Smooth muscle cell (in vitro differentiated cells): ENCODE measurements at regions not wholly inside any gene's neighbourhood (a gene's known extent, or its start where the extent isn't known, plus 50 kb on each side); places are given as distances from the start of the nearest gene placed in this dataset.

ENCODE experiments used
- DNase-seq: peaks from one replicate; lab custom pipeline; 2025; ENCODE audit not compliant: unreplicated experiment; lab: John Stamatoyannopoulos, UW
- H2AFZ ChIP-seq: fragments of 200-600 bp; sonication (generic); 2 replicates; pipeline ENCODE4 v1.6.0; 2016; ENCODE audit warnings: antibody characterized with exemption, low read depth, mild to moderate bottlenecking
- H3F3A ChIP-seq: fragments of 200-600 bp; sonication (generic); 2 replicates; pipeline ENCODE4 v1.6.0; 2017; ENCODE audit warnings: antibody characterized with exemption, low read depth
- H3K27ac ChIP-seq: fragments of 200-600 bp; sonication (generic); 2 replicates; pipeline ENCODE4 v1.5.1; 2016; ENCODE audit warnings: low read depth, mild to moderate bottlenecking
- H3K27me3 ChIP-seq: fragments of 200-600 bp; sonication (generic); 2 replicates; pipeline ENCODE4 v1.6.1; 2016; ENCODE audit warnings: low read depth, mild to moderate bottlenecking
- H3K36me3 ChIP-seq: fragments of 200-600 bp; sonication (generic); 2 replicates; pipeline ENCODE4 v1.5.1; 2016; ENCODE audit warnings: low read depth
- H3K4me1 ChIP-seq: fragments of 200-600 bp; sonication (generic); 2 replicates; pipeline ENCODE4 v1.5.1; 2016; ENCODE audit warnings: low read depth
- H3K4me2 ChIP-seq: fragments of 200-600 bp; sonication (generic); 2 replicates; pipeline ENCODE4 v1.6.0; 2016; ENCODE audit warnings: mild to moderate bottlenecking
- H3K4me3 ChIP-seq: fragments of 200-600 bp; sonication (generic); 2 replicates; pipeline ENCODE4 v1.5.1; 2016; ENCODE audit warnings: mild to moderate bottlenecking
- H3K79me2 ChIP-seq: fragments of 200-600 bp; sonication (generic); 2 replicates; pipeline ENCODE4 v1.6.0; 2016; ENCODE audit warnings: low read depth, mild to moderate bottlenecking
- H3K9ac ChIP-seq: fragments of 200-600 bp; sonication (generic); 2 replicates; pipeline ENCODE4 v1.6.0; 2016; ENCODE audit warnings: low read depth
- H3K9me3 ChIP-seq: fragments of 200-600 bp; sonication (generic); replicated peaks from 2 replicates; pipeline ENCODE4 v1.5.1; 2016; ENCODE audit warnings: low read depth
- H4K20me1 ChIP-seq: fragments of 200-600 bp; sonication (generic); 2 replicates; pipeline ENCODE4 v1.6.0; 2016; ENCODE audit warnings: low read depth
- CTCF ChIP-seq: fragments of 200-600 bp; sonication (generic); IDR thresholded peaks from 2 replicates; pipeline ENCODE4 v1.5.1; 2017; ENCODE audit warnings: borderline replicate concordance, mild to moderate bottlenecking, antibody characterized with exemption; ENCODE audit not compliant: insufficient read depth, poor library complexity, severe bottlenecking
- WGBS: methylation state at CpG from one replicate; pipeline ENCODE4 v1.1.7; 2016; ENCODE audit warnings: low lambda C conversion rate; 5-methylcytosine and 5-hydroxymethylcytosine counted together

GRCh38 chr13:66171920-66172319, 1058.2 kb downstream of the PCDH9 start:
- Histone ChIP-seq H3K4me3 (no peak overlapping the region), H3F3A (no peaks in the 10 kb centered on the region), H3K36me3 (no peaks in the 10 kb centered on the region), H3K27me3 (no peaks in the 10 kb centered on the region), H3K27ac (no peak overlapping the region), H3K4me1 (no peaks in the 10 kb centered on the region), H3K79me2 (no peaks in the 10 kb centered on the region), H3K9me3 (no peaks in the 10 kb centered on the region), H2AFZ (no peak overlapping the region), H3K4me2 (no peak overlapping the region), H3K9ac (no peak overlapping the region), H4K20me1 (no peaks in the 10 kb centered on the region)
- no peak for TF ChIP-seq CTCF
- 87% methylated on average over 1 of the region's 1 CpG for WGBS
- no peak for DNase-seq

GRCh38 chr13:66162470-66162869, 1067.7 kb downstream of the PCDH9 start:
- no peak overlapping the region for H3K4me2 ChIP-seq
- H3K36me3 ChIP-seq: no peaks in the 10 kb centered on the region
- 48% methylated on average over 2 of the region's 2 CpGs for WGBS

GRCh38 chr13:66159511-66159910, 1070.6 kb downstream of the PCDH9 start:
- Histone ChIP-seq H3K9ac (no peak overlapping the region), H3K79me2 (no peaks in the 10 kb centered on the region), H3K4me3 (no peak overlapping the region), H3K36me3 (no peaks in the 10 kb centered on the region), H3K9me3 (no peaks in the 10 kb centered on the region), H3K27me3 (no peaks in the 10 kb centered on the region), H4K20me1 (no peaks in the 10 kb centered on the region), H3K4me1 (no peaks in the 10 kb centered on the region), H3K27ac (no peak overlapping the region), H3F3A (no peaks in the 10 kb centered on the region), H2AFZ (no peak overlapping the region), H3K4me2 (no peak overlapping the region)
- no peak for TF ChIP-seq CTCF
- DNase-seq: no peak
- WGBS: 80% methylated on average over 6 of the region's 6 CpGs

More at GRCh38 chr13:66162470-66162869, 1067.7 kb downstream of the PCDH9 start:
- Histone ChIP-seq H3K9me3 (no peaks in the 10 kb centered on the region), H3K4me1 (no peaks in the 10 kb centered on the region), H3K27me3 (no peaks in the 10 kb centered on the region), H2AFZ (no peak overlapping the region), H3K27ac (no peak overlapping the region), H4K20me1 (no peaks in the 10 kb centered on the region), H3K9ac (no peak overlapping the region), H3F3A (no peaks in the 10 kb centered on the region), H3K4me3 (no peak overlapping the region), H3K79me2 (no peaks in the 10 kb centered on the region)
- no peak for TF ChIP-seq CTCF
- no peak for DNase-seq

GRCh38 chr13:66154976-66155375, 1075.2 kb downstream of the PCDH9 start:
- WGBS: 0% methylated on average over 1 of the region's 1 CpG
- Histone ChIP-seq H3K36me3 (no peaks in the 10 kb centered on the region), H3K9ac (no peak overlapping the region), H2AFZ (peak overlapping the region; percentile 60), H3K27me3 (no peaks in the 10 kb centered on the region), H3K4me1 (no peaks in the 10 kb centered on the region), H3K27ac (no peak overlapping the region), H3F3A (no peaks in the 10 kb centered on the region), H3K4me2 (no peak overlapping the region), H3K79me2 (no peaks in the 10 kb centered on the region), H4K20me1 (no peaks in the 10 kb centered on the region), H3K4me3 (no peak overlapping the region), H3K9me3 (no peaks in the 10 kb centered on the region)
- TF ChIP-seq CTCF: no peak
- DNase-seq: no peak
